ENCODE measurements at regions not wholly inside any gene's neighbourhood (a gene's known extent, or its start where the extent isn't known, plus 50 kb on each side); places are given as distances from the start of the nearest gene placed in this dataset.

- intact Hi-C loops (cut with micrococcal nuclease; ENCODE audit: unreplicated experiment) (no loop called here), in situ Hi-C loops (cut with MboI) (no loop called here)
- no peak overlapping the region for H2AFZ ChIP-seq (ENCODE audit: control insufficient read depth, low read depth, low read length)
- no peak for DNase-seq (ENCODE audit: low read depth, low spot score)
- ChIA-PET SMC1A (ENCODE audit: uncharacterized antibody, unreplicated experiment) (no interaction called here), CTCF (interaction anchor here (1.3 to 1.7 kb wide), 2 partner anchors 9 to 51 kb away, joined by 3 to 4 read pairs; no protein-coding TSS in a partner anchor), RAD21 (ENCODE audit: unreplicated experiment) (no interaction called here), POLR2A (no interaction called here)
- H3K27me3 ChIP-seq (replicated peaks in 1 of 2; ENCODE audit: control insufficient read depth in 2 of 2, insufficient read depth in 2 of 2, low read length in 1 of 2): no peaks in the 10 kb centered on the region
- BruUV-seq (replicated peaks): no TSS peak
- H3K9ac ChIP-seq (ENCODE audit: control insufficient read depth, insufficient read depth, low read length): no peak overlapping the region
- H3K79me2 ChIP-seq (ENCODE audit: control insufficient read depth, insufficient read depth, low read length): no peaks in the 10 kb centered on the region
- WGBS (ENCODE audit: insufficient coverage, insufficient replicate concordance, low lambda C conversion rate, missing lambda C conversion rate): 100% methylated on average over 1 of the region's 1 CpG
- peaks cover 12% of the 10 kb centered on the region; the same call in 1 of the 2 replicates for H3K4me1 ChIP-seq (ENCODE audit: control insufficient read depth, insufficient read depth, low read length)
- no peak overlapping the region for H3K4me3 ChIP-seq
- no peaks in the 10 kb centered on the region for H4K20me1 ChIP-seq (ENCODE audit: control insufficient read depth, insufficient read depth)
- H3K27ac ChIP-seq (ENCODE audit: control insufficient read depth, insufficient read depth): no peak overlapping the region
- TF ChIP-seq JUNB (IDR thresholded peaks at IDR 0.05) (no peak), SIX5 (IDR thresholded peaks at IDR 0.05; ENCODE audit: low read depth, low read length, severe bottlenecking) (no peak), FOXK2 (IDR thresholded peaks at IDR 0.05) (no peak), SPI1 (IDR thresholded peaks at IDR 0.05; ENCODE audit: borderline replicate concordance, insufficient read depth, low read depth, low read length) (no peak), CEBPB (IDR thresholded peaks at IDR 0.05; ENCODE audit: borderline replicate concordance in 1 of 2, low read depth in 2 of 2, low read length in 2 of 2) (no peak), MEF2A (IDR thresholded peaks at IDR 0.05; ENCODE audit: insufficient read depth, low read depth, low read length) (no peak)
- H3K36me3 ChIP-seq (ENCODE audit: control insufficient read depth in 2 of 2, insufficient read depth in 2 of 2, low read length in 1 of 2): no peaks in the 10 kb centered on the region
- no peak overlapping the region for H3K4me2 ChIP-seq (ENCODE audit: control insufficient read depth, insufficient read depth)
- H3K9me3 ChIP-seq (replicated peaks; ENCODE audit: control insufficient read depth, insufficient read depth, low read length): no peaks in the 10 kb centered on the region; the same call in 2 of the 3 replicates
- no peak for ATAC-seq
- no peak for FAIRE-seq
Observed at GRCh38 chr4:42331040-42331439, 66.2 kb upstream of the SHISA3 start.

DNA sequence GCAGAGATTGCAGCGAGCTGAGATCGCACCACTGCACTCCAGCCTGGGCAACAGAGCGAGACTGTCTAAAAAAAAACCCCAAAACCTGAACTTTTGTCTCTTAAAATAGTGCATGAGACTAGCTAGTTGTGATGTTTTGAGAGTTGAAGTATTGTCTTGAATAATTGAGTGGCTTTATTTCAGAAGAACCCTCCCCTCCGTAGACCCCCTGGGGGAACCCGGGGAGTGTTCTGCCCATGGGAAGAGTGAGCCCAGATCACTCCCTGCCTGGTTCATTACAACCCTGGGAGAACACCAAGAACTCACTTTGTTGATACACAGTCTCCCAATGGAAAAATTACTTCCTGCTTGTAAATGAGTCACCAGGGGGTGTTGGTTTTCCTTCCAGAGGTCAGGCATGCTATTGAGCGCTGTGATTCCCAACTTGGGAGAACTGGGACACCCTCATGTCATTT, 65.3 kb upstream of the SHISA3 start:
- POLR2A ChIA-PET: interaction anchor here (1.0 kb wide), 1 partner anchor 10 kb away, joined by 3 read pairs; no protein-coding TSS in a partner anchor
- TF ChIP-seq CEBPB (IDR thresholded peaks at IDR 0.05; ENCODE audit: borderline replicate concordance in 1 of 2, low read depth in 2 of 2, low read length in 2 of 2): no peak
- no peak for TF ChIP-seq ESRRA (IDR thresholded peaks at IDR 0.05; ENCODE audit: low read length)
- no peak for TF ChIP-seq EGR1 (IDR thresholded peaks at IDR 0.05; ENCODE audit: borderline replicate concordance in 1 of 2, low read depth in 2 of 2, low read length in 2 of 2)
- no peak for TF ChIP-seq ZBED1 (IDR thresholded peaks at IDR 0.05; ENCODE audit: borderline replicate concordance)
- no peak for TF ChIP-seq BCL11A (IDR thresholded peaks at IDR 0.05; ENCODE audit: low read depth, low read length)
- TF ChIP-seq IRF3 (IDR thresholded peaks at IDR 0.05): no peak
- TF ChIP-seq CREB1 (IDR thresholded peaks at IDR 0.05; ENCODE audit: low read depth): no peak
- TF ChIP-seq HDAC6 (IDR thresholded peaks at IDR 0.05; ENCODE audit: unreplicated experiment): no peak
- TF ChIP-seq IKZF2 (IDR thresholded peaks at IDR 0.05): 0 out of 4 replicates have a peak, but pooled peaks of 1 of the 2 experiments have one; percentile 34
- TF ChIP-seq SUZ12 (IDR thresholded peaks at IDR 0.05; ENCODE audit: unreplicated experiment): no peak
- no peak for TF ChIP-seq HDAC2 (IDR thresholded peaks at IDR 0.05)
- TF ChIP-seq USF1 (IDR thresholded peaks at IDR 0.05; ENCODE audit: borderline replicate concordance, extremely low read length, insufficient read depth, low read depth, low read length): no peak

More for the DNA sequence above, 65.3 kb upstream of the SHISA3 start:
- H4K20me1 ChIP-seq (ENCODE audit: control insufficient read depth, insufficient read depth): no peaks in the 10 kb centered on the region
- 3% methylated on average over 6 of the region's 6 CpGs for WGBS (ENCODE audit: insufficient coverage, insufficient replicate concordance, low lambda C conversion rate, missing lambda C conversion rate)
- in situ Hi-C loops (cut with MboI) (no loop called here), intact Hi-C loops (cut with micrococcal nuclease; ENCODE audit: unreplicated experiment) (no loop called here)
- peak; percentile 65 for ATAC-seq
- H3K9ac ChIP-seq (ENCODE audit: control insufficient read depth, insufficient read depth, low read length): no peak overlapping the region
- peak; percentile 75 for FAIRE-seq
- peak overlapping the region; percentile 45 for H3K4me2 ChIP-seq (ENCODE audit: control insufficient read depth, insufficient read depth)
- H3K79me2 ChIP-seq (ENCODE audit: control insufficient read depth, insufficient read depth, low read length): no peaks in the 10 kb centered on the region
- RAD21 ChIA-PET (ENCODE audit: unreplicated experiment): no interaction called here
- H3K27me3 ChIP-seq (replicated peaks in 1 of 2; ENCODE audit: control insufficient read depth in 2 of 2, insufficient read depth in 2 of 2, low read length in 1 of 2): no peaks in the 10 kb centered on the region
- peaks cover 12% of the 10 kb centered on the region; the same call in 1 of the 2 replicates for H3K4me1 ChIP-seq (ENCODE audit: control insufficient read depth, insufficient read depth, low read length)
- BruUV-seq (replicated peaks): no TSS peak
- no peaks in the 10 kb centered on the region; the same call in 2 of the 3 replicates for H3K9me3 ChIP-seq (replicated peaks; ENCODE audit: control insufficient read depth, insufficient read depth, low read length)
- SMC1A ChIA-PET (ENCODE audit: uncharacterized antibody, unreplicated experiment): interaction anchor here (1.0 kb wide), 1 partner anchor 9 kb away, joined by 4 read pairs; no protein-coding TSS in a partner anchor
- H3K27ac ChIP-seq (ENCODE audit: control insufficient read depth, insufficient read depth): peak overlapping the region; percentile 55; the same call in 1 of the 2 replicates
- H3K36me3 ChIP-seq (ENCODE audit: control insufficient read depth in 2 of 2, insufficient read depth in 2 of 2, low read length in 1 of 2): no peaks in the 10 kb centered on the region
- CTCF ChIA-PET: interaction anchor here (1.7 kb wide), 1 partner anchor 52 kb away, joined by 4 read pairs; no protein-coding TSS in a partner anchor
- DNase-seq (ENCODE audit: low read depth, low spot score): no peak
- H3K4me3 ChIP-seq: peak overlapping the region; percentile 30; the same call in 1 of the 2 replicates
- peak overlapping the region; percentile 49 for H2AFZ ChIP-seq (ENCODE audit: control insufficient read depth, low read depth, low read length)
